ENCODE measurements at regions not wholly inside any gene's neighbourhood (a gene's known extent, or its start where the extent isn't known, plus 50 kb on each side); places are given as distances from the start of the nearest gene placed in this dataset.

DNA sequence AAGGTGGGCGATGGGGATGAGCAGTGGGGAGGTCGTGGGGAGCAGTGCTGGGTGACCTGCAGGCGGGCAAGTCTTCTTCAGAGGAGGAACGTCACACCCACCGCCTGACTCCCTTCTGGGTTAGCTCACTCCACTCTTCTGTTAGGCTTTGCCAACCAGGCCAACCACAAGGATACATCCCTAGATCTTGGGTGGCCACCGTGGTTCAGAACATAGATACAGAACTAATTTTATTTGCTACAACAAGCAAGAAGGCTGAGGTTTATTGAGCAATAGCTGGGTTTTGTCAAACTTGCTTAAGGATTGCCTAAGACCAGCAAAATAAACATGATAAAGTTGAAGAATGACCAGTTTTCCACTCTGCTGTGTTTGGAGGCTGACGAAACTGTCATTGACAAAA lies 109.4 kb downstream of the DACT1 start:
- no peak overlapping the region for H2AK5ac ChIP-seq (ENCODE audit: low read depth, low read length)
- no peak overlapping the region for H2BK5ac ChIP-seq (ENCODE audit: low read depth, low read length)
- no peak overlapping the region for H4K8ac ChIP-seq (ENCODE audit: extremely low read depth, insufficient read depth, low read length)
- POLR2A ChIA-PET (ENCODE audit: partially characterized antibody) = no interaction called here
- H3K23ac ChIP-seq (ENCODE audit: insufficient read length) = no peak overlapping the region
- H2AFZ ChIP-seq (ENCODE audit: low read length) = no peak overlapping the region
- no peaks in the 10 kb centered on the region for H4K20me1 ChIP-seq (replicated peaks in 1 of 2; ENCODE audit: control insufficient read depth in 1 of 2, insufficient read depth in 2 of 2, low read length in 2 of 2)
- no peak overlapping the region for H3K14ac ChIP-seq (ENCODE audit: insufficient read length)
- H3K4me3 ChIP-seq (ENCODE audit: extremely low read depth in 1 of 4, insufficient read depth in 2 of 4, low read depth in 3 of 4, low read length in 4 of 4) = no peak overlapping the region
- no peak overlapping the region for H4K5ac ChIP-seq (ENCODE audit: insufficient read length, low read depth, low read length)
- H3K9ac ChIP-seq (replicated peaks in 1 of 4; ENCODE audit: extremely low read depth in 1 of 4, low read depth in 3 of 4, low read length in 3 of 4) = no peak overlapping the region
- WGBS, 2 experiments (ENCODE audit: extremely low coverage in 1 of 2, insufficient coverage in 1 of 2, insufficient read length in 1 of 2, insufficient replicate concordance in 2 of 2, low coverage in 1 of 2, low lambda C conversion rate in 2 of 2, missing lambda C conversion rate in 1 of 2) = 89% methylated on average over 7 of the region's 7 CpGs; no CpG with 5 or more reads in 1 of the 2 experiments
- H3K27me3 ChIP-seq (replicated peaks in 1 of 4; ENCODE audit: control insufficient read depth in 3 of 4, extremely low read depth in 1 of 4, insufficient read depth in 3 of 4, low read length in 3 of 4) = no peaks in the 10 kb centered on the region
- no peak overlapping the region for H2BK15ac ChIP-seq (ENCODE audit: low read length)
- no peaks in the 10 kb centered on the region for H3K9me3 ChIP-seq (ENCODE audit: insufficient read depth in 2 of 2, low read depth in 1 of 2, low read length in 1 of 2)
- H3K4me2 ChIP-seq (ENCODE audit: insufficient read depth in 1 of 2, low read depth in 2 of 2, low read length in 2 of 2) = no peak overlapping the region
- H3K79me2 ChIP-seq (ENCODE audit: control insufficient read depth in 1 of 2, insufficient read depth in 2 of 2, low read length in 2 of 2) = no peaks in the 10 kb centered on the region
- no peak overlapping the region for H3K18ac ChIP-seq (ENCODE audit: extremely low read depth, low read length)
- no peak overlapping the region for H3K4ac ChIP-seq (replicated peaks; ENCODE audit: insufficient read length, low read depth, low read length)
- H3K79me1 ChIP-seq (ENCODE audit: low read depth, low read length) = no peaks in the 10 kb centered on the region
- CTCF ChIA-PET (ENCODE audit: partially characterized antibody) = no interaction called here
- no peak overlapping the region for H2BK12ac ChIP-seq (ENCODE audit: low read depth, low read length)
- DNase-seq (ENCODE audit: low read depth in 1 of 2, low spot score in 2 of 2) (no peak), FAIRE-seq (no peak)
- no peaks in the 10 kb centered on the region for H3K4me1 ChIP-seq (replicated peaks in 1 of 4; ENCODE audit: control insufficient read depth in 3 of 4, insufficient read depth in 4 of 4, low read length in 3 of 4)
- H3K36me3 ChIP-seq (ENCODE audit: control insufficient read depth in 2 of 4, insufficient read depth in 4 of 4, low read length in 3 of 4) = no peaks in the 10 kb centered on the region
- H4K91ac ChIP-seq (replicated peaks; ENCODE audit: insufficient read length, low read length) = no peak overlapping the region
- H3K56ac ChIP-seq (replicated peaks; ENCODE audit: insufficient read length, low read depth, low read length) = no peak overlapping the region
- no peak overlapping the region for H3K27ac ChIP-seq (ENCODE audit: low read depth, low read length)
- no peaks in the 10 kb centered on the region for H3K23me2 ChIP-seq (ENCODE audit: low read depth, low read length)
- H2BK120ac ChIP-seq (replicated peaks; ENCODE audit: low read depth, low read length) = no peak overlapping the region
- H2BK20ac ChIP-seq (ENCODE audit: low read length) = no peak overlapping the region
- TF ChIP-seq CREB1 (IDR thresholded peaks at IDR 0.05) = no peak
- TF ChIP-seq GTF2F1 (IDR thresholded peaks at IDR 0.05; ENCODE audit: borderline replicate concordance, low read depth, low read length) = no peak
- TF ChIP-seq SP2 (IDR thresholded peaks at IDR 0.05; ENCODE audit: low read length) = no peak
- TF ChIP-seq PHF8 (conservative IDR thresholded peaks at IDR 0.05; ENCODE audit: low read depth, low read length) = no peak
- no peak for TF ChIP-seq RAD21 (IDR thresholded peaks at IDR 0.05 in 1 of 2, conservative IDR thresholded peaks at IDR 0.05 in 1 of 2; ENCODE audit: low read depth in 2 of 2, low read length in 2 of 2)
- TF ChIP-seq CHD1 (IDR thresholded peaks at IDR 0.05; ENCODE audit: low read depth, low read length) = no peak
- no peak for TF ChIP-seq KDM1A (IDR thresholded peaks at IDR 0.05; ENCODE audit: borderline replicate concordance, low read length)
- TF ChIP-seq CBX8 (IDR thresholded peaks at IDR 0.05; ENCODE audit: borderline replicate concordance, low read depth, low read length) = no peak
- no peak for TF ChIP-seq RBBP5 (IDR thresholded peaks at IDR 0.05; ENCODE audit: borderline replicate concordance, low read depth, low read length)
- no peak for TF ChIP-seq SP1 (IDR thresholded peaks at IDR 0.05; ENCODE audit: low read depth, low read length)
- no peak for TF ChIP-seq EZH2 (IDR thresholded peaks at IDR 0.05; ENCODE audit: low read depth, low read length, severe bottlenecking)
- TF ChIP-seq BRCA1 (IDR thresholded peaks at IDR 0.05; ENCODE audit: low read depth, low read length) = no peak
- no peak for TF ChIP-seq SRF (IDR thresholded peaks at IDR 0.05; ENCODE audit: low read depth, low read length)
- no peak for TF ChIP-seq POLR2AphosphoS5 (IDR thresholded peaks at IDR 0.05; ENCODE audit: low read depth, low read length)
- no peak for TF ChIP-seq BCL11A (IDR thresholded peaks at IDR 0.05; ENCODE audit: low read depth in 2 of 2, low read length in 2 of 2)
- TF ChIP-seq, protein P1, sequence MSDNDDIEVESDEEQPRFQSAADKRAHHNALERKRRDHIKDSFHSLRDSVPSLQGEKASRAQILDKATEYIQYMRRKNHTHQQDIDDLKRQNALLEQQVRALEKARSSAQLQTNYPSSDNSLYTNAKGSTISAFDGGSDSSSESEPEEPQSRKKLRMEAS (IDR thresholded peaks at IDR 0.05) = no peak
